DMS53 treated with DMSO at 0.1 percent for 48 hours (cell line): ENCODE measurements at regions not wholly inside any gene's neighbourhood (a gene's known extent, or its start where the extent isn't known, plus 50 kb on each side); places are given as distances from the start of the nearest gene placed in this dataset.
"Not testable (repeated sequence)": the region's sequence is repeated elsewhere in the genome, so short reads cannot be mapped to it uniquely, and the experiment has no call there.

Experiments
- DNase-seq: peaks from one replicate; lab custom pipeline; 2025; ENCODE audit not compliant: unreplicated experiment; lab: John Stamatoyannopoulos, UW

- no peak for DNase-seq
Observed at GRCh38 chr20:50325215-50325614, 134.6 kb downstream of the CEBPB start.

GRCh38 chr20:50325651-50326050 is 135.0 kb downstream of the CEBPB start:
- no peak for DNase-seq

GRCh38 chr20:50327666-50328065 is 137.0 kb downstream of the CEBPB start:
- no peak for DNase-seq

- DNase-seq = no peak
Observed at GRCh38 chr20:50328222-50328979, 137.8 kb downstream of the CEBPB start.

- DNase-seq = no peak
Observed at GRCh38 chr20:50328996-50329898, 138.6 kb downstream of the CEBPB start.

GRCh38 chr20:50329981-50330503 is 139.4 kb downstream of the CEBPB start:
- no peak for DNase-seq

- DNase-seq = no peak
Observed at GRCh38 chr20:50330504-50331313, 140.1 kb downstream of the CEBPB start.

- DNase-seq = no peak
Observed at GRCh38 chr20:50331469-50332363, 141.1 kb downstream of the CEBPB start.

GRCh38 chr20:50332491-50332980 is 141.9 kb downstream of the CEBPB start:
- no peak for DNase-seq

GRCh38 chr20:50333131-50333670 is 142.6 kb downstream of the CEBPB start:
- DNase-seq = no peak

GRCh38 chr20:50333812-50334211 is 143.2 kb downstream of the CEBPB start:
- DNase-seq = no peak

GRCh38 chr20:50334512-50334911 is 143.9 kb downstream of the CEBPB start:
- not testable (repeated sequence) for DNase-seq

- DNase-seq = peak; percentile 82
Observed at GRCh38 chr20:50335105-50335504, 144.5 kb downstream of the CEBPB start.

GRCh38 chr20:50335866-50336265 is 145.2 kb downstream of the CEBPB start:
- no peak for DNase-seq

- DNase-seq = no peak
Observed at GRCh38 chr20:50336661-50337060, 146.0 kb downstream of the CEBPB start.

- no peak for DNase-seq
Observed at GRCh38 chr20:50337521-50338466, 147.2 kb downstream of the CEBPB start.

GRCh38 chr20:50338479-50339391 is 148.1 kb downstream of the CEBPB start:
- no peak for DNase-seq
